HG03354 (cell line): ENCODE measurements at regions not wholly inside any gene's neighbourhood (a gene's known extent, or its start where the extent isn't known, plus 50 kb on each side); places are given as distances from the start of the nearest gene placed in this dataset.
A peak's percentile ranks its signal among the peaks of the same experiment; 100 is the strongest.

Source experiments
- ATAC-seq: cut with Tn5 transposase; IDR thresholded peaks from one replicate; pipeline ENCODE4 v1.9.1; 2021; ENCODE audit warnings: mild to moderate bottlenecking; ENCODE audit not compliant: unreplicated experiment, poor library complexity, severe bottlenecking

- ATAC-seq = no peak
Measured at GRCh38 chr9:90249094-90249493, 393.5 kb downstream of the DIRAS2 start.

- no peak for ATAC-seq
Measured at GRCh38 chr9:90251316-90251715, 391.3 kb downstream of the DIRAS2 start.

- no peak for ATAC-seq
Measured at GRCh38 chr9:90256345-90256744, 386.3 kb downstream of the DIRAS2 start.

GRCh38 chr9:90259311-90260246 is 383.0 kb downstream of the DIRAS2 start:
- no peak for ATAC-seq

- no peak for ATAC-seq
Measured at GRCh38 chr9:90261698-90262097, 380.9 kb downstream of the DIRAS2 start.

GRCh38 chr9:90268613-90269012 is 374.0 kb downstream of the DIRAS2 start:
- no peak for ATAC-seq

GRCh38 chr9:90271707-90272106 is 370.9 kb downstream of the DIRAS2 start:
- no peak for ATAC-seq

- no peak for ATAC-seq
Measured at GRCh38 chr9:90274725-90275124, 367.9 kb downstream of the DIRAS2 start.

DNA sequence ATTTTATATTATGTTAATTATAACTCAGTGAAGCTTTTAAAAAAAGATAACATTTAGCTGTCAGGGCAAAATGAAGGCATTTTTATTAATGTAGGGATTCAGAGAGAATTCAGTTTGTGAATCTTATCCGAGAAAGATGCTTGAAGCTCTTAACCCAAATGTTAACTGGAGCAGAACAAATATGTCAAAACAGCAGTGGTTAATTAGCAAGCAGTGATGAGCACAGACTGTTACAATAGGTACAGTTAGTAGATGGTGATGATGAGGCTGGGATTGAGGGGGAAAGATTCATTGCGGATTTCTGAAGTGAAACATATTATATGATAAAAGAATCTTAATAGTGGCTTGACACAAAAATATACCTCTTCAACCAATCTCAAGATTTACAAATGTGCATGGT is 356.7 kb downstream of the DIRAS2 start:
- no peak for ATAC-seq

DNA sequence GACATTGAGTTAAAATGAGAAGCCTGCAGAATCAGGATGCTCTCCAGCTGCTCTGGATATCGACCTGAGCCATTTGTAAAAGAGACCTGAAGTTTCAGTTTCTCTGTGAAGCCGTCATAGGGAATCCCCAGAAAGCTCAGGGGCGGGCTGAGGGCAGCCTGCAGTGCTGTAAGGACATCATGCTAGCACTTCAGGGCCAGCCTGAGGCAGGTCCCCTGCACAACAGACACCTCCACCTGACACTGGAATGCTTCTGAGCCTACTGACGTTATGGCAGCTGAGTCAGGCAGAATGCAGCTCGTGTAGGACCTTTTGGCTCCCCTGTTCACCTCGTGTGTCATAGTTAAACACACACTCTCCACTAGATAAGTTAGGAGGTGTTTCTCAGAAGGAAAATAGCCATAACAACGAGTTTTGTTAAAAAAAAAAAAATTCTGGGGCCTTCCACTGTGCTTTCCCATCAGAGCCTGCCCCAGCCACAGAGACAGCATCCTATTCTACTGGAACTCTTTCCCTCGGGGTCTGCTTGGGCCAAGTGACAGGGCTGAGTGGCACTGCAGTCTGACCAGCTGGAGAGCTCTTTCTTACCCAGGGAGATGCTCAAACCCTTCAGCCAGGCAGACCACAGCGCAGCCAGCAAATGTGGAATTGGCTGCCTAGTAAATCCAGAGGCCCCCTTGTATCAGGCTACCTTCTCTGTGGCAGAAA is 354.9 kb downstream of the DIRAS2 start:
- peak; percentile 97 for ATAC-seq

GRCh38 chr9:90288275-90288639 is 354.4 kb downstream of the DIRAS2 start:
- no peak for ATAC-seq

DNA sequence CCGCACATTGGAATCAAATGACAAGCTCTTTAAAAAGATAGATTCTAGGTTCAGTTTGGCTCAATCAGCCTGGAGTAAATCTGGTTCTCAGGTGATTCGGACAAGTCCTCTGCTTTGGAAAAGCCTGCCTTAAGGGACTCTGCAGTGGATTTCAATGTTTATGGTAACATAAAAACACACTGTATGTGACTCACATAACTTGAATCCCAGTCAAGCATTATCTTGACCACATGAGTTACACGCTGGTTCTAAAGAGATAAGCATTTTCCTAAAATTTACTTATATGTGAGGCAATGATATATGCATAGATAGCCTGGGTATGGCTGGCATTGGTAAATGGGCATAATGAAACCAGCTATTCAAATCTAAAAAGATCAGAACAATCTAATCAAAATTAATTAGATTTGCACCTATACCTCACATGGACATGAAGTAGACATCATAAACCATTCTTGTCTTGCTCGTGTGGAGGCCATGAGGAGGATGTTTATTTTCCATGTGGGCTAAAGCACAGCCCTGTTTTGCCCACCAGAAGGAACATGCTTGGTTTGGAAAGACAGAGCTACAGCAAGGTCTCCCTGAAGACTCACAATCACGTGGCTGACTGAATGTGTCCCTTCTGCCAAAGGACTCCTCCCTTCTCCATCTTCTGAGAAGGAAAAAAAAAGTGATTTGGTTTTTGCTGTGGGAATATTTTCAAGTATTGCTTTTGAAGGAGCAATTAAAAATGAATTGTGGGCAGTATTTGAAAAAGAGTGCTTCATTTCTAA is 351.7 kb downstream of the DIRAS2 start:
- no peak for ATAC-seq

DNA sequence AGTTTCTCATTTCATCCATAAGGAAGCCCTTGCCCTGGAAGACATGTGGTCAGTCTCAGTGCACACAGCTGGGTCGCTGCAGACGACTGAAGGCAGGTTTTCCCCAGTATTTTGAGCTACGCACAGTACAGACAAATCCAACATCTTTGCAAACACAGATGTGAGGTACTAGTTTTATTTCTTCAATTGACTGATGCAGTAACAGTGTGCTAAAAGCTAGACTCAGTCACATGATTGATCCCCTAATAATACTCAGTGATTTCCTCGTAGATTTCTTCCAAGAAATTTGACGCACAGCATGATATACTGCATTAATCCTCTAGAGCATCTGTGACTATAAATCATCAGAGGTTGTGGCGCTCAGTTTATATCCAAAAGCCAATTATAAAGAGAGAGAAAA is 346.1 kb downstream of the DIRAS2 start:
- no peak for ATAC-seq

- ATAC-seq = no peak
Measured at GRCh38 chr9:90299968-90300367, 342.7 kb downstream of the DIRAS2 start.

- no peak for ATAC-seq
Measured at GRCh38 chr9:90300611-90301276, 341.9 kb downstream of the DIRAS2 start.

DNA sequence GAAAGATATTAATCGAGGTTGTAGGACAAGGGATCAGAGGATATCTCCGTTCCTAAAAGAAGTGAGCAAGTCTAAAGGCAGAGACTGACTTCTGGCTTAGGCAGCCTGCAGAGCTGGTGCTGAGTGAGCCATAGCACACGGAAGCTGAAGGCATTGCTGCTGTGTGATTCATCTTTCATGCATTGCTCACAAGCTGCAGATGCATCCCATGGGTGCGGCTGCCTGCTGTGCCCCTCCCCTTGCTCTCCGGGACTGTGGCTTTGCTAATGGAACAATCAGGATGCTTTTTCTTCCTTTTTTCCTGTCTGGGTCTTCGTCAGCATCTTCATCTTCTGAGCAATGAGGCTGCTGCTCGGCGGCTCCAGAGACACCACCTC is 341.4 kb downstream of the DIRAS2 start:
- ATAC-seq = no peak

DNA sequence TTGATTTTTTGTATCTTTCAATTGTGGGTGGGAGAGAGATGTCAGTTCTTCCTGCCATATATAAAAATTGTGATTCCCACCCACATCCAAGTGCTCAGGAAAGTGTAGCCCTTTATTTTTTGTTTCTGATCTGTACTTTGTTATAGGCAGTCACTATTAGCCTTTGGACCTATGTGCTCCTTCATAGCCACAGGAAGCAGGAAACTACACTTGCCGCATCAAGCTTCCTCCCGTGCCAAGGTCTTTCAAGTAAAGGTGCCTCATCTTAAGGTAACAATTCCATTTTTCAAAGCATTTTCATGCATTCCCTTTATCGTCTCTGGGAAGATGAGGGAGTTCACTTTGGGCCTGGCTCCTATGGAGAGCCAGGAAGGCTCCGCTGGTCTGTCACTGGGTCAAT is 339.0 kb downstream of the DIRAS2 start:
- no peak for ATAC-seq

- ATAC-seq = no peak
Measured at GRCh38 chr9:90306158-90306557, 336.5 kb downstream of the DIRAS2 start.

- no peak for ATAC-seq
Measured at GRCh38 chr9:90307167-90307833, 335.3 kb downstream of the DIRAS2 start.
